K562 (cell line): ENCODE measurements at regions not wholly inside any gene's neighbourhood (a gene's known extent, or its start where the extent isn't known, plus 50 kb on each side); places are given as distances from the start of the nearest gene placed in this dataset.

Experiments used
- ATAC-seq: fragments of 200-7000 bp; cut with Tn5 transposase; 3 replicates; pipeline ENCODE4 v1.9.1; 2020; ENCODE audit warnings: moderate library complexity
- BruUV-seq: library from RNA; stranded (reverse); fragments of 400-500 nt; replicated peaks from 2 replicates; lab custom pipeline; 2021; lab: Mats Ljungman, UMichigan
- CTCF ChIA-PET: fragments of 300-600 bp; formaldehyde crosslinking; extraction: SDS; loops from one replicate; lab custom pipeline; 2021; ENCODE audit warnings: low intra/inter-chr PET ratio; lab: Yijun Ruan, JAX
- POLR2A ChIA-PET: fragments of 300-600, 350-650 bp; sonication (Branson Sonifier 250); formaldehyde crosslinking; extraction: SDS; loops from one replicate; lab custom pipeline; 2021; ENCODE audit warnings: antibody characterized with exemption, inconsistent platforms; lab: Yijun Ruan, JAX
- DNase-seq, 4 experiments: peaks; one replicate each; pipeline versions ENCODE4 v3.0.0 to v3.0.0-alpha.2; 2011 to 2018; ENCODE audit warnings: low spot score in 3 of 4, mixed read lengths in 3 of 4; ENCODE audit errors: extremely low read depth in 1 of 4
- FAIRE-seq: peaks from 2 replicates; lab custom pipeline; 2011; peaks lifted over from hg19 to GRCh38; lab: Jason Lieb, UNC
- H2AFZ ChIP-seq: 2 replicates; pipeline ENCODE4 v1.6.0; 2011; ENCODE audit warnings: low read depth, low read length, control low read depth, inconsistent platforms
- H3K27ac ChIP-seq: fragments of 200-600 bp; 3 replicates; pipeline ENCODE4 v1.8.0; 2011; ENCODE audit warnings: low read depth, mild to moderate bottlenecking, control low read depth, inconsistent platforms, low read length, moderate library complexity, mixed read lengths; ENCODE audit errors: extremely low read depth
- H3K27me3 ChIP-seq, 2 experiments: fragments of 300-600 bp in 1 of 2; 2 replicates in 1 of 2; 3 replicates in 1 of 2; pipeline versions ENCODE4 v1.6.0 to v1.8.0; 2011; ENCODE audit warnings: inconsistent platforms in 2 of 2, low read length in 2 of 2, mild to moderate bottlenecking in 1 of 2, mixed read lengths in 1 of 2, moderate library complexity in 1 of 2; ENCODE audit not compliant: control insufficient read depth in 2 of 2, insufficient read depth in 2 of 2
- H3K36me3 ChIP-seq: fragments of 300-600 bp; 3 replicates; pipeline ENCODE4 v1.8.0; 2011; ENCODE audit warnings: mild to moderate bottlenecking, low read length, inconsistent platforms; ENCODE audit not compliant: control insufficient read depth, insufficient read depth
- H3K4me1 ChIP-seq, 2 experiments: fragments of 200-600 bp in 1 of 2; replicated peaks in 1 of 2; 2 replicates in 1 of 2; 3 replicates in 1 of 2; pipeline versions ENCODE4 v1.5.1 to v1.8.0; 2011; ENCODE audit warnings: inconsistent platforms in 2 of 2, low read length in 2 of 2, mild to moderate bottlenecking in 1 of 2, mixed read lengths in 1 of 2, moderate library complexity in 1 of 2; ENCODE audit not compliant: control insufficient read depth in 2 of 2, insufficient read depth in 2 of 2
- H3K4me2 ChIP-seq: 2 replicates; pipeline ENCODE4 v1.6.1; 2011; ENCODE audit warnings: low read length, control low read depth, inconsistent platforms, mixed read lengths; ENCODE audit not compliant: insufficient read depth
- H3K4me3 ChIP-seq: fragments of 200-600 bp; sonication (generic), shearing (Covaris generic); 2 replicates; pipeline ENCODE4 v1.5.1; 2016; ENCODE audit warnings: control low read depth, inconsistent platforms
- H3K79me2 ChIP-seq: fragments of 200-600 bp; 3 replicates; pipeline ENCODE4 v1.8.0; 2011; ENCODE audit warnings: low read length, inconsistent platforms; ENCODE audit not compliant: control insufficient read depth, insufficient read depth
- H3K9ac ChIP-seq, 2 experiments: 2 replicates each; pipeline versions ENCODE4 v1.6.0 to v1.6.1; 2011; ENCODE audit warnings: low read depth in 2 of 2, low read length in 2 of 2, control low read depth in 1 of 2, inconsistent platforms in 1 of 2, mild to moderate bottlenecking in 1 of 2, mixed read lengths in 1 of 2; ENCODE audit not compliant: insufficient read depth in 1 of 2
- H3K9me1 ChIP-seq: one replicate; pipeline ENCODE4 v1.6.0; 2011; ENCODE audit warnings: inconsistent platforms, mild to moderate bottlenecking, low read length, moderate library complexity; ENCODE audit not compliant: control insufficient read depth, insufficient read depth
- H3K9me3 ChIP-seq: replicated peaks from 2 replicates; pipeline ENCODE4 v1.5.1; 2011; ENCODE audit warnings: low read depth, low read length, inconsistent platforms; ENCODE audit not compliant: control insufficient read depth, insufficient read depth
- H4K20me1 ChIP-seq: replicated peaks from 2 replicates; pipeline ENCODE4 v1.6.1; 2011; ENCODE audit warnings: low read length, inconsistent platforms, mixed read lengths; ENCODE audit not compliant: control insufficient read depth, insufficient read depth
- CBX3 ChIP-seq, 2 experiments: IDR thresholded peaks; 1 replicate in 1 of 2; 2 replicates in 1 of 2; pipeline ENCODE4 v1.6.1; 2012; ENCODE audit warnings: inconsistent platforms in 2 of 2, low read length in 2 of 2, borderline replicate concordance in 1 of 2, control low read depth in 1 of 2
- ILK ChIP-seq: fragments of 450-650 bp; IDR thresholded peaks from 2 replicates; pipeline ENCODE4 v1.6.1; 2016; ENCODE audit warnings: missing genetic modification characterization, low read depth, mild to moderate bottlenecking, missing compliant biosample characterization, moderate library complexity, borderline replicate concordance
- NBN ChIP-seq: fragments of 450-650 bp; IDR thresholded peaks from 2 replicates; pipeline ENCODE4 v1.6.1; 2016; ENCODE audit warnings: low read depth, mild to moderate bottlenecking
- SMC3 ChIP-seq: conservative IDR thresholded peaks from 2 replicates; pipeline ENCODE4 v1.6.1; 2011; ENCODE audit warnings: low read depth, low read length, improper control_type of control experiment; ENCODE audit not compliant: insufficient read depth
- ZNF12 ChIP-seq: sonication (generic); formaldehyde crosslinking; IDR thresholded peaks from 2 replicates; pipeline ENCODE4 v1.4.0; 2020; ENCODE audit warnings: mild to moderate bottlenecking, missing genetic modification reagents
- ZNF197 ChIP-seq: fragments of 200-800 bp; sonication (Bioruptor generic); IDR thresholded peaks from 2 replicates; pipeline ENCODE4 v1.6.1; 2016; ENCODE audit warnings: low read depth, missing genetic modification characterization, missing compliant biosample characterization
- ZNF316 ChIP-seq: fragments of 450-650 bp; IDR thresholded peaks from 2 replicates; pipeline ENCODE4 v1.6.1; 2016
- ZNF785 ChIP-seq: fragments of 250-450 bp; sonication (Bioruptor Pico); IDR thresholded peaks from 2 replicates; pipeline ENCODE4 v1.4.0; 2020; ENCODE audit warnings: mild to moderate bottlenecking
- WGBS: fragments of 100-300 bp; shearing (Covaris generic); methylation state at CpG from one replicate; pipeline ENCODE4 v1.1.6; 2016; ENCODE audit warnings: low coverage, mixed read lengths; ENCODE audit not compliant: insufficient coverage; ENCODE audit errors: missing lambda C conversion rate; 5-methylcytosine and 5-hydroxymethylcytosine counted together
- in situ Hi-C: fragments of 300-500 bp; cut with MboI; formaldehyde crosslinking; loops from 4 replicates; pipeline ENCODE4 v1.15.0; 2018; ENCODE audit warnings: inconsistent platforms, mixed read lengths
- intact Hi-C: fragments of 100-400 bp; cut with micrococcal nuclease; formaldehyde crosslinking; loops from 2 replicates; pipeline ENCODE4 v1.14.2; 2022
- TF ChIP-seq, protein P1 (sequence below): fragments of 250-450 bp; sonication (Bioruptor Pico); IDR thresholded peaks from 2 replicates; pipeline ENCODE4 v1.5.0; 2021
- TF ChIP-seq, protein P2 (sequence below): fragments of 450-650 bp; conservative IDR thresholded peaks from 2 replicates; pipeline ENCODE4 v1.6.1; 2016; ENCODE audit warnings: missing genetic modification characterization, low read depth, mild to moderate bottlenecking, missing compliant biosample characterization, moderate library complexity
- TF ChIP-seq, protein P3 (sequence below): conservative IDR thresholded peaks from 2 replicates; pipeline ENCODE4 v1.6.1; 2011; ENCODE audit warnings: low read depth, mild to moderate bottlenecking, low read length; ENCODE audit not compliant: control insufficient read depth
- TF ChIP-seq, protein P4 (sequence below): sonication (generic); formaldehyde crosslinking; IDR thresholded peaks from 2 replicates; pipeline ENCODE4 v1.8.0; 2022; ENCODE audit warnings: mild to moderate bottlenecking, missing genetic modification reagents
- TF ChIP-seq, protein P5 (sequence below): fragments of 250-450 bp; sonication (Bioruptor Pico); IDR thresholded peaks from 2 replicates; pipeline ENCODE4 v1.5.0; 2021; ENCODE audit warnings: mild to moderate bottlenecking, borderline replicate concordance

DNA sequence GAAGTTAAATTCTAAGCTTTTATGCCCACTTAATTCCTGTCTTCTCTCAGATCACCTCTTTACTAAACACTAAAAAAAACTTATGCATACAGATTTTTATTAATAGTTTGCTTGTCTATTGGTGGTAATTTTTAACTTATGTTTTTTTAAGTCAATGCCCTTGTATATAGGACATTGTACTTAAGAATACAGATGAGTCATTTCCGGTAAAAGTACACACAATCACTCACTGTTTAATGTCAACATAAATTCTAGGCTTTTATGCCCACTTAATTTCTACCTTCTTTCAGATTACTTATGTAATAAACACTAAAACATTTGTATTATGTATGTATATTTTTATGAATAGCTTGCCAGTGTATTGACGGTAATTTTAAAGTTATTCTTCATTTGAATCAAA, 872.8 kb upstream of the CDH9 start:
- WGBS, result 0% methylated on average over 2 of the region's 2 CpGs
- no peak for DNase-seq
- no peak overlapping the region for H3K27ac ChIP-seq
- no peaks in the 10 kb centered on the region for H4K20me1 ChIP-seq
- no peaks in the 10 kb centered on the region for H3K36me3 ChIP-seq
- no peak overlapping the region for H3K4me2 ChIP-seq
- no peaks in the 10 kb centered on the region for H3K9me3 ChIP-seq
- no peaks in the 10 kb centered on the region for H3K27me3 ChIP-seq
- no peak overlapping the region for H2AFZ ChIP-seq
- in situ Hi-C loops (no loop called here), intact Hi-C loops (no loop called here)
- ChIA-PET POLR2A (no interaction called here), CTCF (no interaction called here)
- H3K9me1 ChIP-seq, result no peaks in the 10 kb centered on the region
- FAIRE-seq, result peak; percentile 48
- no peak overlapping the region for H3K4me3 ChIP-seq
- ATAC-seq, result no peak
- no peak overlapping the region for H3K9ac ChIP-seq
- TF ChIP-seq ILK (tag) (no peak), NBN (no peak), ZNF785 (CRISPR knock-in tag) (no peak), SMC3 (no peak), CBX3 (IDR thresholded peaks at IDR 0.05; ENCODE audit: borderline replicate concordance in 1 of 2, low read length in 2 of 2) (no peak), ZNF197 (no peak), ZNF316 (no peak), ZNF12 (CRISPR knock-in tag) (no peak)
- TF ChIP-seq, protein P1, sequence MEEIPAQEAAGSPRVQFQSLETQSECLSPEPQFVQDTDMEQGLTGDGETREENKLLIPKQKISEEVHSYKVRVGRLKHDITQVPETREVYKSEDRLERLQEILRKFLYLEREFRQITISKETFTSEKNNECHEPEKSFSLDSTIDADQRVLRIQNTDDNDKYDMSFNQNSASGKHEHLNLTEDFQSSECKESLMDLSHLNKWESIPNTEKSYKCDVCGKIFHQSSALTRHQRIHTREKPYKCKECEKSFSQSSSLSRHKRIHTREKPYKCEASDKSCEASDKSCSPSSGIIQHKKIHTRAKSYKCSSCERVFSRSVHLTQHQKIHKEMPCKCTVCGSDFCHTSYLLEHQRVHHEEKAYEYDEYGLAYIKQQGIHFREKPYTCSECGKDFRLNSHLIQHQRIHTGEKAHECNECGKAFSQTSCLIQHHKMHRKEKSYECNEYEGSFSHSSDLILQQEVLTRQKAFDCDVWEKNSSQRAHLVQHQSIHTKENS (CRISPR knock-in tag), result no peak
- TF ChIP-seq, protein P2, sequence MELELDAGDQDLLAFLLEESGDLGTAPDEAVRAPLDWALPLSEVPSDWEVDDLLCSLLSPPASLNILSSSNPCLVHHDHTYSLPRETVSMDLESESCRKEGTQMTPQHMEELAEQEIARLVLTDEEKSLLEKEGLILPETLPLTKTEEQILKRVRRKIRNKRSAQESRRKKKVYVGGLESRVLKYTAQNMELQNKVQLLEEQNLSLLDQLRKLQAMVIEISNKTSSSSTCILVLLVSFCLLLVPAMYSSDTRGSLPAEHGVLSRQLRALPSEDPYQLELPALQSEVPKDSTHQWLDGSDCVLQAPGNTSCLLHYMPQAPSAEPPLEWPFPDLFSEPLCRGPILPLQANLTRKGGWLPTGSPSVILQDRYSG (tag), result no peak
- TF ChIP-seq, protein P3, sequence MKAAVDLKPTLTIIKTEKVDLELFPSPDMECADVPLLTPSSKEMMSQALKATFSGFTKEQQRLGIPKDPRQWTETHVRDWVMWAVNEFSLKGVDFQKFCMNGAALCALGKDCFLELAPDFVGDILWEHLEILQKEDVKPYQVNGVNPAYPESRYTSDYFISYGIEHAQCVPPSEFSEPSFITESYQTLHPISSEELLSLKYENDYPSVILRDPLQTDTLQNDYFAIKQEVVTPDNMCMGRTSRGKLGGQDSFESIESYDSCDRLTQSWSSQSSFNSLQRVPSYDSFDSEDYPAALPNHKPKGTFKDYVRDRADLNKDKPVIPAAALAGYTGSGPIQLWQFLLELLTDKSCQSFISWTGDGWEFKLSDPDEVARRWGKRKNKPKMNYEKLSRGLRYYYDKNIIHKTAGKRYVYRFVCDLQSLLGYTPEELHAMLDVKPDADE, result no peak
- TF ChIP-seq, protein P4, sequence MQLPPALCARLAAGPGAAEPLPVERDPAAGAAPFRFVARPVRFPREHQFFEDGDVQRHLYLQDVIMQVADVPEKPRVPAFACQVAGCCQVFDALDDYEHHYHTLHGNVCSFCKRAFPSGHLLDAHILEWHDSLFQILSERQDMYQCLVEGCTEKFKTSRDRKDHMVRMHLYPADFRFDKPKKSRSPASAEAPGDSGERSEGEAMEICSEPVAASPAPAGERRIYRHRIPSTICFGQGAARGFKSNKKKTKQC (CRISPR knock-in tag), result no peak
- TF ChIP-seq, protein P5, sequence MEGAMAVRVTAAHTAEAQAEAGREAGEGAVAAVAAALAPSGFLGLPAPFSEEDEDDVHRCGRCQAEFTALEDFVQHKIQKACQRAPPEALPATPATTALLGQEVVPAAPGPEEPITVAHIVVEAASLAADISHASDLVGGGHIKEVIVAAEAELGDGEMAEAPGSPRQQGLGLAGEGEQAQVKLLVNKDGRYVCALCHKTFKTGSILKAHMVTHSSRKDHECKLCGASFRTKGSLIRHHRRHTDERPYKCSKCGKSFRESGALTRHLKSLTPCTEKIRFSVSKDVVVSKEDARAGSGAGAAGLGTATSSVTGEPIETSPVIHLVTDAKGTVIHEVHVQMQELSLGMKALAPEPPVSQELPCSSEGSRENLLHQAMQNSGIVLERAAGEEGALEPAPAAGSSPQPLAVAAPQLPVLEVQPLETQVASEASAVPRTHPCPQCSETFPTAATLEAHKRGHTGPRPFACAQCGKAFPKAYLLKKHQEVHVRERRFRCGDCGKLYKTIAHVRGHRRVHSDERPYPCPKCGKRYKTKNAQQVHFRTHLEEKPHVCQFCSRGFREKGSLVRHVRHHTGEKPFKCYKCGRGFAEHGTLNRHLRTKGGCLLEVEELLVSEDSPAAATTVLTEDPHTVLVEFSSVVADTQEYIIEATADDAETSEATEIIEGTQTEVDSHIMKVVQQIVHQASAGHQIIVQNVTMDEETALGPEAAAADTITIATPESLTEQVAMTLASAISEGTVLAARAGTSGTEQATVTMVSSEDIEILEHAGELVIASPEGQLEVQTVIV (CRISPR knock-in tag), result no peak
- no TSS peak for BruUV-seq
- no peaks in the 10 kb centered on the region for H3K79me2 ChIP-seq
- no peaks in the 10 kb centered on the region for H3K4me1 ChIP-seq
